ENCODE measurements at regions not wholly inside any gene's neighbourhood (a gene's known extent, or its start where the extent isn't known, plus 50 kb on each side); places are given as distances from the start of the nearest gene placed in this dataset.

DNA sequence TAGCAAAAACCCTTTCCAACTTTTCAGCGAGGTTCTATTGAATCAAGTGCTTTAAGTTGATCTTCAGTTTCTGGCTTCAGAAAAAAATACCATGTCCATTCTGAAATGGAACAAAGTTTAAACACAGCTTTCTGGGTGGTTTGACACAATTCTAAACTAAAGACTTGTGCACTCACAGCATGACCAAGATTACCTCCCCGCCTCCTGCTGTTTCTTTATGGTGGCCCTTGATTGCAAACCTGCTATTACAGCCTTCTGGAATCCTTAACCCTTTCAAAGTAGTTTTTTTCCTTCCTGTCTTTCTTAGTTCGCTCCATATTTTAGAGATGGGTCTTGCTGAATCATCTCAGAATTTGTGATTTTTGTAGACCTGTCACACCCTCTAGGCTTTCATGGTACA lies 135.9 kb upstream of the FBN2 start:
- Mint-ChIP-seq H3K27me3 (ENCODE audit: unreplicated experiment) (peaks cover 2% of the 10 kb centered on the region), H3K4me3 (ENCODE audit: unreplicated experiment) (no peak overlapping the region), H3K9me3 (ENCODE audit: unreplicated experiment) (no peaks in the 10 kb centered on the region), H3K36me3 (ENCODE audit: low read depth, unreplicated experiment) (no peaks in the 10 kb centered on the region), H3K27ac (ENCODE audit: unreplicated experiment) (no peak overlapping the region), H3K4me1 (ENCODE audit: unreplicated experiment) (peaks cover 3% of the 10 kb centered on the region)
- TF ChIP-seq, protein P1, sequence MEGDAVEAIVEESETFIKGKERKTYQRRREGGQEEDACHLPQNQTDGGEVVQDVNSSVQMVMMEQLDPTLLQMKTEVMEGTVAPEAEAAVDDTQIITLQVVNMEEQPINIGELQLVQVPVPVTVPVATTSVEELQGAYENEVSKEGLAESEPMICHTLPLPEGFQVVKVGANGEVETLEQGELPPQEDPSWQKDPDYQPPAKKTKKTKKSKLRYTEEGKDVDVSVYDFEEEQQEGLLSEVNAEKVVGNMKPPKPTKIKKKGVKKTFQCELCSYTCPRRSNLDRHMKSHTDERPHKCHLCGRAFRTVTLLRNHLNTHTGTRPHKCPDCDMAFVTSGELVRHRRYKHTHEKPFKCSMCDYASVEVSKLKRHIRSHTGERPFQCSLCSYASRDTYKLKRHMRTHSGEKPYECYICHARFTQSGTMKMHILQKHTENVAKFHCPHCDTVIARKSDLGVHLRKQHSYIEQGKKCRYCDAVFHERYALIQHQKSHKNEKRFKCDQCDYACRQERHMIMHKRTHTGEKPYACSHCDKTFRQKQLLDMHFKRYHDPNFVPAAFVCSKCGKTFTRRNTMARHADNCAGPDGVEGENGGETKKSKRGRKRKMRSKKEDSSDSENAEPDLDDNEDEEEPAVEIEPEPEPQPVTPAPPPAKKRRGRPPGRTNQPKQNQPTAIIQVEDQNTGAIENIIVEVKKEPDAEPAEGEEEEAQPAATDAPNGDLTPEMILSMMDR (IDR thresholded peaks at IDR 0.05; ENCODE audit: unreplicated experiment), result no peak
- DNase-seq (ENCODE audit: low spot score), result no peak

DNA sequence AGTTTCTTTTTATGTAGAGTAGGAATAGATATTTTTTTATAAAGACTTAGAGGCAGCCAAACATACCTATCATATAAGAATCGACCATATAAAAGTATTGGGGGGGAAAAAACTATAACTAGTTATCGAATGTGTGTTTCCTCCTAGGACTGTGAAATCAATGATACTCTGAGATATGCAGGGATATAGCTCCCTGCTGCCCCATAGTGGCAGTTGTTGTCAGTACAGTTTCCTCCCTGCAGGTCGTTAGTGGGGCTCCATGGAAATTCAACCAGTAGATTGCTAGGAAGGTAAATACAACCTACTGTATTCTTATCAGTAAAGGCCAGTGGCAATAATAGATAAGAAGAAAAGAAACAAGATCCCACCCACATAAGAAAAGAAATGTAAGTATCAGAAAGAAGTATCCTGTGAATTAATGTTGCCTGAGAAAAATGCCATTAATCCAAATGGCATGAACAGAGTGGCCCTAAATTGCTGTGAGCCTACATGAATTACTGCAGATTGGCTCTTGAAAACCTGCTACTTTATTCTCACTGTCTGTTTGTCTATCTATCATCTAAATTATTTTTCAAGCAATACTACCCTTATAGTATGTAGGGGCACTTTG lies 136.9 kb upstream of the FBN2 start:
- Mint-ChIP-seq H3K36me3 (ENCODE audit: low read depth, unreplicated experiment) (no peaks in the 10 kb centered on the region), H3K27ac (ENCODE audit: unreplicated experiment) (no peak overlapping the region)

DNA sequence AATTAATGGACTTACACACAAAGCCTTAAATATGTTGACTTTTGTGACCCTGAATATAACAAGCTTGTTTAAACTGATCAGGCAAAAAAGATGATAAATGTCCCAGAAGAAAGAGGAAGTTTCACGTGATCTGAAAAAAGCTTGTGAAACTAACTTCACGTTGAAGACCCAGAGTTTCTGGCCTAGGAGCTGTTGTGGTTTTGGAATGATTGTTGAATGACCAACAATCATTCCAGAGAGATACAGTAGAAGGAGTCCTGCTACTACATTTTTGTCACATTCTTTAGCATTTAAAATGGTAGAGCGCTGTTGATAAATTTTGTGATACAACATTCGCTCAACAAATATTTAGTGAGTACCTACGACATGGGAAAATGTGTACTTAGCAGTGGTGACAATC lies 143.1 kb upstream of the FBN2 start:
- H3K36me3 Mint-ChIP-seq (ENCODE audit: low read depth, unreplicated experiment), result no peaks in the 10 kb centered on the region
- TF ChIP-seq, protein P1 (IDR thresholded peaks at IDR 0.05; ENCODE audit: unreplicated experiment), result no peak

More for the DNA sequence above, 136.9 kb upstream of the FBN2 start:
- H3K27me3 Mint-ChIP-seq (ENCODE audit: unreplicated experiment), result peaks cover 2% of the 10 kb centered on the region
- H3K4me3 Mint-ChIP-seq (ENCODE audit: unreplicated experiment), result no peak overlapping the region
- peak; percentile 60 for DNase-seq (ENCODE audit: low spot score)
- peaks cover 3% of the 10 kb centered on the region for H3K4me1 Mint-ChIP-seq (ENCODE audit: unreplicated experiment)
- TF ChIP-seq, protein P1 (IDR thresholded peaks at IDR 0.05; ENCODE audit: unreplicated experiment), result peak; percentile 64
- H3K9me3 Mint-ChIP-seq (ENCODE audit: unreplicated experiment), result no peaks in the 10 kb centered on the region

DNA sequence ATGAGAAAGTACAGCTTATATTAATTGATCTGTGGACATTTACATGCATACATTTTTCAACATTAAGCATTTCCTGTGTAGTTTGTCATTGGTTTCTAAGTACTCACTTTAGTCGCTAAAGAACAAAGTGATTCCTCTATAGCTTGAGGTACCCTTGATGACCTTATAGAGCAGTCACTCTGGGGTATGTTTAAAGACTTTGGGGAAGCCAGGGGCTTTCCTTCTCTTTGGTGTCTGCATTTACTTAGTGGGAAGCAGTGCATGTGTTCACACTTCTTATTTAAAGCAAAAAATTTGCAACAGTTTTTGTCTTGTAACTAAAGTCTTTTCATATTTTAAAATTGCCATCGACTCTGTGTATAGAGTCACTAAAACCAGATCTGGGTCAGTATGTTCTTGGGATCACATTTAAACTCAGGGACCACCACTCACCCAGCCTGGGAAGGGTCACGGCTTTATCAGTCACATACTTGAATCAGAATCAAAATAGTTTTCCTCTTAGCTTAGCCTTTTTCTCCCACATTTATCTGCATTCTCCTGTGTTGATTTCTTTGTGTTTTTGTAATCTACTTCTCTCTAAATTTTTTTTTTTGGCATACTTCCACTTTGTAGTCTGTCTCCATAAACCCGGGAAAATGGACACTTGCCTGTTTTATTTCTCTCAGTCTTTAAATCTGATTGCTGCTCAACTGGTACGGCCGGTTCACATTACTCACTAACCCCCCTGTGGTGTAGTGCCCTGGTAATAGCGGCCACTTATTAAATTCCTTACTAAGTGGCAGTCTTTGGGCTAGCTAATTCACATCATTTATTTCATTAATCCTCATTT lies 143.9 kb upstream of the FBN2 start:
- no peak for DNase-seq (ENCODE audit: low spot score)
- Mint-ChIP-seq H3K4me1 (ENCODE audit: unreplicated experiment) (peaks cover 4% of the 10 kb centered on the region), H3K27ac (ENCODE audit: unreplicated experiment) (no peak overlapping the region), H3K4me3 (ENCODE audit: unreplicated experiment) (no peak overlapping the region), H3K9me3 (ENCODE audit: unreplicated experiment) (no peaks in the 10 kb centered on the region), H3K36me3 (ENCODE audit: low read depth, unreplicated experiment) (no peaks in the 10 kb centered on the region), H3K27me3 (ENCODE audit: unreplicated experiment) (no peaks in the 10 kb centered on the region)
- TF ChIP-seq, protein P1 (IDR thresholded peaks at IDR 0.05; ENCODE audit: unreplicated experiment), result no peak

More for the DNA sequence above, 143.1 kb upstream of the FBN2 start:
- H3K4me3 Mint-ChIP-seq (ENCODE audit: unreplicated experiment), result no peak overlapping the region
- H3K4me1 Mint-ChIP-seq (ENCODE audit: unreplicated experiment), result peaks cover 4% of the 10 kb centered on the region
- no peak overlapping the region for H3K27ac Mint-ChIP-seq (ENCODE audit: unreplicated experiment)
- no peaks in the 10 kb centered on the region for H3K27me3 Mint-ChIP-seq (ENCODE audit: unreplicated experiment)
- H3K9me3 Mint-ChIP-seq (ENCODE audit: unreplicated experiment), result no peaks in the 10 kb centered on the region
- no peak for DNase-seq (ENCODE audit: low spot score)

DNA sequence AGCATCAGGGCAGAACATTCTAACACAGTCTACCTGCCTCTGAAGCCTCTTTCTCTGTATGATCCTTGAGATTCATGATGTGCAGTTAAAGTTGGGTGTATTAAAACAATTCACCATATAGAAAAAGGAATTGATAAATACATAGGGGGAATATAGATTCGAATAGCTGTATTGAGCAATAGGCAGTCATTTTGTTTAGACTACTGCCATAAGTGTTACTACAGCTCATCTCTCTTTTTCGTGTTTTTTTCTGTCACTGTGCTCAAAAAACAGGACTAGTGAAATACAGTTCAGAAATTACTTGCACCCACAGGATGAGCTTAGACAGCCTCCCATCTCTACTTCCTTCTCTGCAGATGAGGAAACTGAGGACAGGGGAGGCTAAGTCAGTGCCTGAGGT lies 144.6 kb upstream of the FBN2 start:
- peaks cover 4% of the 10 kb centered on the region for H3K4me1 Mint-ChIP-seq (ENCODE audit: unreplicated experiment)
- H3K9me3 Mint-ChIP-seq (ENCODE audit: unreplicated experiment), result no peaks in the 10 kb centered on the region
- DNase-seq (ENCODE audit: low spot score), result no peak
- no peaks in the 10 kb centered on the region for H3K27me3 Mint-ChIP-seq (ENCODE audit: unreplicated experiment)
- no peaks in the 10 kb centered on the region for H3K36me3 Mint-ChIP-seq (ENCODE audit: low read depth, unreplicated experiment)
- TF ChIP-seq, protein P1 (IDR thresholded peaks at IDR 0.05; ENCODE audit: unreplicated experiment), result no peak
- no peak overlapping the region for H3K4me3 Mint-ChIP-seq (ENCODE audit: unreplicated experiment)
- no peak overlapping the region for H3K27ac Mint-ChIP-seq (ENCODE audit: unreplicated experiment)
